ENCODE measurements at regions not wholly inside any gene's neighbourhood (a gene's known extent, or its start where the extent isn't known, plus 50 kb on each side); places are given as distances from the start of the nearest gene placed in this dataset.
"Not testable (repeated sequence)": the region's sequence is repeated elsewhere in the genome, so short reads cannot be mapped to it uniquely, and the experiment has no call there.

- H3K4me1 Mint-ChIP-seq = no peaks in the 10 kb centered on the region
- H3K4me3 Mint-ChIP-seq = no peak overlapping the region
- peaks cover 21% of the 10 kb centered on the region for H3K27me3 Mint-ChIP-seq
- H3K36me3 Mint-ChIP-seq (ENCODE audit: low read depth) = no peaks in the 10 kb centered on the region
- ATAC-seq (replicated peaks) = no peak
- H3K27ac Mint-ChIP-seq = no peak overlapping the region
- no peaks in the 10 kb centered on the region for H3K9me3 Mint-ChIP-seq
Observed at GRCh38 chr2:200199576-200200263, 106.8 kb upstream of the SPATS2L start.

- ATAC-seq (replicated peaks); H3K4me3 Mint-ChIP-seq; H3K36me3 Mint-ChIP-seq (ENCODE audit: low read depth); H3K4me1 Mint-ChIP-seq; H3K9me3 Mint-ChIP-seq; H3K27ac Mint-ChIP-seq: not testable (repeated sequence)
- peaks cover 12% of the 10 kb centered on the region for H3K27me3 Mint-ChIP-seq
Observed at GRCh38 chr2:200201839-200202238, 104.7 kb upstream of the SPATS2L start.

GRCh38 chr2:200203381-200203827 lies 103.1 kb upstream of the SPATS2L start:
- no peak overlapping the region for H3K27ac Mint-ChIP-seq
- ATAC-seq (replicated peaks) = no peak
- no peak overlapping the region for H3K4me3 Mint-ChIP-seq
- no peaks in the 10 kb centered on the region for H3K4me1 Mint-ChIP-seq
- no peaks in the 10 kb centered on the region for H3K9me3 Mint-ChIP-seq
- peaks cover 3% of the 10 kb centered on the region for H3K27me3 Mint-ChIP-seq
- no peaks in the 10 kb centered on the region for H3K36me3 Mint-ChIP-seq (ENCODE audit: low read depth)

- no peak for ATAC-seq (replicated peaks)
- peaks cover 7% of the 10 kb centered on the region for H3K9me3 Mint-ChIP-seq
- H3K4me3 Mint-ChIP-seq = no peak overlapping the region
- no peaks in the 10 kb centered on the region for H3K36me3 Mint-ChIP-seq (ENCODE audit: low read depth)
- no peak overlapping the region for H3K27ac Mint-ChIP-seq
- H3K27me3 Mint-ChIP-seq = peaks cover 10% of the 10 kb centered on the region
- H3K4me1 Mint-ChIP-seq = no peaks in the 10 kb centered on the region
Observed at GRCh38 chr2:200208041-200208440, 98.5 kb upstream of the SPATS2L start.

GRCh38 chr2:200209030-200209429 lies 97.5 kb upstream of the SPATS2L start:
- Mint-ChIP-seq H3K4me3 (no peak overlapping the region), H3K27me3 (peaks cover 10% of the 10 kb centered on the region), H3K9me3 (peaks cover 7% of the 10 kb centered on the region), H3K36me3 (ENCODE audit: low read depth) (no peaks in the 10 kb centered on the region), H3K4me1 (no peaks in the 10 kb centered on the region), H3K27ac (no peak overlapping the region)
- ATAC-seq (replicated peaks) = no peak

- peaks cover 7% of the 10 kb centered on the region for H3K9me3 Mint-ChIP-seq
- no peaks in the 10 kb centered on the region for H3K36me3 Mint-ChIP-seq (ENCODE audit: low read depth)
- H3K27me3 Mint-ChIP-seq = peaks cover 17% of the 10 kb centered on the region
- no peak overlapping the region for H3K27ac Mint-ChIP-seq
- ATAC-seq (replicated peaks) = no peak
- H3K4me3 Mint-ChIP-seq = no peak overlapping the region
- no peaks in the 10 kb centered on the region for H3K4me1 Mint-ChIP-seq
Observed at GRCh38 chr2:200211643-200212042, 94.8 kb upstream of the SPATS2L start.

GRCh38 chr2:200212862-200213425 lies 93.5 kb upstream of the SPATS2L start:
- Mint-ChIP-seq H3K4me3 (no peak overlapping the region), H3K9me3 (peaks cover 7% of the 10 kb centered on the region), H3K36me3 (ENCODE audit: low read depth) (no peaks in the 10 kb centered on the region), H3K27me3 (peaks cover 18% of the 10 kb centered on the region), H3K4me1 (no peaks in the 10 kb centered on the region), H3K27ac (no peak overlapping the region)
- ATAC-seq (replicated peaks) = no peak

- H3K27me3 Mint-ChIP-seq = peaks cover 12% of the 10 kb centered on the region
- no peak overlapping the region for H3K27ac Mint-ChIP-seq
- no peak for ATAC-seq (replicated peaks)
- H3K4me1 Mint-ChIP-seq = no peaks in the 10 kb centered on the region
- no peaks in the 10 kb centered on the region for H3K36me3 Mint-ChIP-seq (ENCODE audit: low read depth)
- H3K4me3 Mint-ChIP-seq = no peak overlapping the region
- H3K9me3 Mint-ChIP-seq = no peaks in the 10 kb centered on the region
Observed at GRCh38 chr2:200216310-200216709, 90.2 kb upstream of the SPATS2L start.

GRCh38 chr2:200217320-200217719 lies 89.2 kb upstream of the SPATS2L start:
- Mint-ChIP-seq H3K27me3 (peaks cover 12% of the 10 kb centered on the region), H3K4me3 (no peak overlapping the region), H3K36me3 (ENCODE audit: low read depth) (no peaks in the 10 kb centered on the region), H3K4me1 (no peaks in the 10 kb centered on the region), H3K9me3 (no peaks in the 10 kb centered on the region), H3K27ac (no peak overlapping the region)
- ATAC-seq (replicated peaks) = no peak

GRCh38 chr2:200218645-200219044 lies 87.8 kb upstream of the SPATS2L start:
- no peaks in the 10 kb centered on the region for H3K9me3 Mint-ChIP-seq
- H3K4me3 Mint-ChIP-seq = no peak overlapping the region
- no peak for ATAC-seq (replicated peaks)
- H3K27ac Mint-ChIP-seq = no peak overlapping the region
- H3K36me3 Mint-ChIP-seq (ENCODE audit: low read depth) = no peaks in the 10 kb centered on the region
- H3K27me3 Mint-ChIP-seq = peaks cover 8% of the 10 kb centered on the region
- H3K4me1 Mint-ChIP-seq = no peaks in the 10 kb centered on the region

- Mint-ChIP-seq H3K4me1 (no peaks in the 10 kb centered on the region), H3K27me3 (peaks cover 8% of the 10 kb centered on the region), H3K36me3 (ENCODE audit: low read depth) (no peaks in the 10 kb centered on the region), H3K27ac (no peak overlapping the region), H3K4me3 (no peak overlapping the region), H3K9me3 (no peaks in the 10 kb centered on the region)
- no peak for ATAC-seq (replicated peaks)
Observed at GRCh38 chr2:200219309-200220113, 87.0 kb upstream of the SPATS2L start.

GRCh38 chr2:200220251-200220650 lies 86.2 kb upstream of the SPATS2L start:
- no peaks in the 10 kb centered on the region for H3K9me3 Mint-ChIP-seq
- no peak for ATAC-seq (replicated peaks)
- no peaks in the 10 kb centered on the region for H3K36me3 Mint-ChIP-seq (ENCODE audit: low read depth)
- H3K27me3 Mint-ChIP-seq = peaks cover 8% of the 10 kb centered on the region
- H3K4me1 Mint-ChIP-seq = no peaks in the 10 kb centered on the region
- H3K4me3 Mint-ChIP-seq = no peak overlapping the region
- no peak overlapping the region for H3K27ac Mint-ChIP-seq

GRCh38 chr2:200221055-200221955 lies 85.2 kb upstream of the SPATS2L start:
- H3K4me3 Mint-ChIP-seq = no peak overlapping the region
- no peaks in the 10 kb centered on the region for H3K4me1 Mint-ChIP-seq
- no peaks in the 10 kb centered on the region for H3K9me3 Mint-ChIP-seq
- H3K27me3 Mint-ChIP-seq = peaks cover 3% of the 10 kb centered on the region
- no peaks in the 10 kb centered on the region for H3K36me3 Mint-ChIP-seq (ENCODE audit: low read depth)
- H3K27ac Mint-ChIP-seq = no peak overlapping the region
- no peak for ATAC-seq (replicated peaks)

- Mint-ChIP-seq H3K9me3 (no peaks in the 10 kb centered on the region), H3K36me3 (ENCODE audit: low read depth) (no peaks in the 10 kb centered on the region), H3K4me1 (no peaks in the 10 kb centered on the region), H3K27ac (no peak overlapping the region), H3K4me3 (no peak overlapping the region), H3K27me3 (no peaks in the 10 kb centered on the region)
- no peak for ATAC-seq (replicated peaks)
Observed at GRCh38 chr2:200222791-200223190, 83.7 kb upstream of the SPATS2L start.
